HPDE6-E6E7 (cell line): ENCODE measurements at regions not wholly inside any gene's neighbourhood (a gene's known extent, or its start where the extent isn't known, plus 50 kb on each side); places are given as distances from the start of the nearest gene placed in this dataset.
"Not testable (repeated sequence)": the region's sequence is repeated elsewhere in the genome, so short reads cannot be mapped to it uniquely, and the experiment has no call there.

Experiments used
- DNase-seq: peaks from one replicate; pipeline ENCODE4 v3.0.0; 2011; ENCODE audit warnings: missing footprints; ENCODE audit errors: extremely low spot score

DNA sequence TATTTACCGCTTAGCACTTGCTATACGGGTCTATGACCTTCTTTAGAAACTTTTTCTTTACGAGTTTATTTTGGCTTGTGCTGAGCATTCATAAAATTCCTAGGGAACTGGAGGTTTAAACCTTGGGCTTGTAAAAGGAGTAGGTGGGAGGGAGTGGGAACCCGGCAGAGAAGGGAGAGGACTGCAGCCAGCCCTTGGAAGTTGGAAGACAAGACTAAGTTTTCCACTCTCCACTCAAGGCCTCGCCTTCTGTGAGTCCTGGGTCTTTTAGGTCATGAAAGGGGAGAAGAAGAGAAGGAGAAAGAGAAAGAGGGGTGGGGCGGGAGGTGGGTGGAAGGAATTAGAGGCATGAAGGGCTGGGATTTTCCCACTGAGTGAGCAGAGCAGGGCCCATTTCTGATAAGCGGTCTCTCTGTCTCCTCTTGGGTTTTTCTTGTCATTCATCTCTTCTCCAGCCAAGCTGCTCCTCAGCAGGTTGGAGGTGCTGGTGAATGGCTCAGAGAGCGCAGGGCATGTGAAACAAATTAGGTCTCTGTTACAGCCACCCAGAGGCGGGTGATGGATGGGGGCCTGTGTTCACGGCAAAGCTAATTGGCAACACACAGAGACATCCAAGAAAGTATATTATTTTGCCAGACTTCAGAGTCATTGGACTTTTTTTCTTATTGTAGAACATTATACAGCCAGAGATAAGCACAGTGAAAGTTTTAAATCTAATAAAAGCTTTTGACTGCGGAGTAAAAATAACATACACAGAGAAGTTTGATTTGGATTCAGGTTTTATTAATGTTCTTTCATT is 247.3 kb downstream of the FOXD2 start:
- no peak for DNase-seq

DNA sequence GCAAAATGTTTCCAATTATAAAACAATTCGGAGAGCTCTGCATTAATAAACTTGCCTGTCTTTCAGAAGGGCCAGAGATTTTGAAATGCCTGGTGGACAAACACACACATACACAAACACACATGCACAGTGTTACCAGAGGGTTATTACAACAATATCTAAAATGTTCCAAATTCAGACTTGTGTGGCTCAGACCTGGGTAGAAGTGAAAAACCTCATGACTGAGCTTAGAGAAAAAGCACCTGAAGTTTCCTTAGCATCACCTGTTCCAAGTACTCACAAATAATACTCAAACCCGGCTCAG is 247.9 kb downstream of the FOXD2 start:
- DNase-seq: no peak

DNA sequence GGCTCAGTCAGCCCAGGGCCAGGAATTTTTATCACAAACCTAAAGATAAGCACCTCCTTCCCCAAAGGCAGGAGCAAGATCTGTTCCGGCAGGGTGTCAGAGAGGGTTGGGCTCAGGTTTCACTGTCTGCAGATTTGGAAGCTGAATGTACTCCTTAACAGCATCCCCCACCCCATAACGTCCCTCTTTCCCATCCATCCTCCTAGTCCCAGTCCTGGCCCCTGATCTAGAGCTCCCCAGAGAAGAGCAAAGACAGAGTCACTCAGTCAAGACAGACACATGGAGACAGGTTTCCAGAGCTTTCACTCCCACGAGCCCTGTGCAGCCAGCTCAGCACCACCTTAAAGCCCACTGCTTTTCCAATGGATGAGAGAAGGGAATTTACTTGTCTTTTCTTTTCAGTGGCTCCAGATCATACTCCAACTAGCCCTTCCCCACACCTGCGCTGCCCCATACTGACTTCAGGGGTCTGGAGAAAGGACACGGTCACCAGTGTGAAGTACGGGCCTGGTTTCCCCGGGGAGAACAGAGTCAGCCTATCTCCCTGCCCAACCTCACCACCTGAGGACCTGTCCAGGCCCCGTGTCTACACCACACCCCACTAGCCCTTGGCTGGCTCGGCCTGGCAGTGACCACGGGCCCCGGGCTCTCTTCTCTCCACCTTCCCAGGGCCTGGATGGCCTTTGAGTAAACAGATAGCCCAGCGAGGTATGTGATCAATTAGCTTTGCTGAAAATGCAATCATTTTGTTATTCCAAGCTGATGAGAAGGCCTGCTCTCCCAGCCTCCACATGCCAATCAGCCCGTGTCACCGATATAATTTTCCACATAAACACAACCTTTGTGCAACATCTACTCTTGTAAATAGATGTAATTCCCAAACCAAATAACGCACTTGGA is 249.1 kb downstream of the FOXD2 start:
- no peak for DNase-seq

DNA sequence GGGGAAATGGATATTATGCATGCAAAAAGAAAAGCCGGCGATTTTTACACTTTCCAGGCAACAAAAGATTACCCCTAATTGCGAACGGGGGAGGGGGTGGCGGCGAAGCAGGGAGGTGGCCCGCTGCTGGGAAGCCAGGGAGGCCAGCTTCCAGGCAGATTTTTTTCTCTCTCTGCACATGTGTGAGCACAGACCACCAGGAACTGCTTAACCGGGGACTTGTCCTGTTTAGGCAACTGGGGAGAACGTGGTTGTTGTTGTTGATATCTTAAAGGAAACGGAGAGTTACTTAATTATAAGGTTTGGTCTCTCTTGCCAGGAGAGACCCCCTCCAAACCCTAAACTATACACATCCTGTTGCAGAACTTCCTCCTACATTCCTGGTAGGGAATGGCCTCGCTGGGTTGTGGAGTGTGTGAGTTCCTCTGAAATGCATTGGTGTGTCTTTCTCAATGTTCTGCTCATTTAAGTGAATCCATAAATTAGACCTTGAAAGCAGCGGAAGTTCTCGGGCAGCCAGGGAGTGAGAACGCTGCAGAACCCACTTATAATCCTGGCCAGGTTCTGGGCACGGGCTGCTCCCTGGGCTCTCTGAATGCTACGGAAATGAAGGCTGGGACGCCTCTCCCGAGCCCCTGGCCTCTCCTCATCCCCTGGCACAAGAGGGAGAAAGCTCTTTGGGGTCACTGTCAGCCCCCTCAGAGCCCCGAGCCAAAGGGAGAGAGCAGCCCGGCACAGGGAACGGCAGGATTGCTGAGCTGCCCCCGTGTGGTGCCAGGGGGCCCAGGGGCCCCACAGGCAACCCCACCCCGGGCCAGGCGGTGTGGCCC is 250.0 kb downstream of the FOXD2 start:
- no peak for DNase-seq

DNA sequence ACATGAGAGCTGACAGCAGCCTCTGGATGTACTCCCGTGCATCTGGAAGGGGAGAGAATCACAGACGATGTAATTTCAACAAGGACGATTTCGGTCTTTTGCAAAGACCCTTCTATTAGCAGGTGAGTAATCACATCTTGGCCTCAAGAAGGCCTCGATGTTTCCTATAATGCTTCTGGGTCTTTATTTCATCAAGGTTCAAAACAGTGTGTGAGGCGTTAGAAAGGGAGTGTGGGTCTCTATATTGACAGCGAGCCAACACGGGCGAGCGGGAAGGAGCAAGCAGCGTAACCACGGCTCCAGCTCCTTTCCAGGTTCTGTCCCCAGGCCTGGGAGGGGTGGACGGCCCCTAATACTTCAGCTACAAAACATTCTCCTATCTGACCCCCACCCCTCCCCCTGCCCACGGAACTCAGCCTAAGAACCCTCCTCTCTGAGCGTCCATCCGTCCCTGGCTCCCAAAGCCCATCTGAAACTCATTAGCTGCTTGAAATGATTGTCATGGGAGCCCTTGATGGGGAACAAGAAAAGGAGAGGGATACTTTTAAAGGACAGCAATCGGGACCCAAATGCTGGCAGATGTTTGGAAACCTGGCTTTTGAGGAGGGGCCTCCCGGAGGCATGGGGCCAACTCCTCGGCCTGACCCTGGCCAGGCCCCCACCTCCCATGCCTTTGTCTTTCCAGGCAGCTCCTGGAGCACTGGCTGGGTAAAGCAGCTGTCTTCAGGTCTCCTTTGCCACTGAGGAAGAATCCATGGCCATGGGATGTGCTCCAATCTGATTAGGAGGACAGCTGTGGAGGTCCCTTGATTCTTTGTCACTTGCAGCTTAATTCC is 250.8 kb downstream of the FOXD2 start:
- no peak for DNase-seq

DNA sequence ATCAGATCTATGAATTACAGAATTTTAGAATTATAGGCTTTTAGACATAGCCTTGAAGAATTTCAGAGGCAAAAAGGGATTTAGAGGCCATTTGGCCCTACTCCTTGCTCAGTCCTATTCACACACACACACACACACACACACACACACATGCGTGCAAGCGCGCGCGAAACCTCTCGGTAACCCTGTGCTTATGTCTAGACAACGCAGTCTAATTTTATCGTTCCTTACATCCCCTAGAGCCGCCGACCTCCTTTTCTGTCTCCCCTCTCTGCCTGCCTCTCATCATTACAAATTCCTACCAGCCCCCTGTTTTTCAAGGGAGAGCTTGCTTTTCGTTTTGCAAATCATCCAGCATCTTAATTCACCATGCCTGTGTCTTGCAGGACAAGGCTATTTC is 252.1 kb downstream of the FOXD2 start:
- DNase-seq: no peak

DNA sequence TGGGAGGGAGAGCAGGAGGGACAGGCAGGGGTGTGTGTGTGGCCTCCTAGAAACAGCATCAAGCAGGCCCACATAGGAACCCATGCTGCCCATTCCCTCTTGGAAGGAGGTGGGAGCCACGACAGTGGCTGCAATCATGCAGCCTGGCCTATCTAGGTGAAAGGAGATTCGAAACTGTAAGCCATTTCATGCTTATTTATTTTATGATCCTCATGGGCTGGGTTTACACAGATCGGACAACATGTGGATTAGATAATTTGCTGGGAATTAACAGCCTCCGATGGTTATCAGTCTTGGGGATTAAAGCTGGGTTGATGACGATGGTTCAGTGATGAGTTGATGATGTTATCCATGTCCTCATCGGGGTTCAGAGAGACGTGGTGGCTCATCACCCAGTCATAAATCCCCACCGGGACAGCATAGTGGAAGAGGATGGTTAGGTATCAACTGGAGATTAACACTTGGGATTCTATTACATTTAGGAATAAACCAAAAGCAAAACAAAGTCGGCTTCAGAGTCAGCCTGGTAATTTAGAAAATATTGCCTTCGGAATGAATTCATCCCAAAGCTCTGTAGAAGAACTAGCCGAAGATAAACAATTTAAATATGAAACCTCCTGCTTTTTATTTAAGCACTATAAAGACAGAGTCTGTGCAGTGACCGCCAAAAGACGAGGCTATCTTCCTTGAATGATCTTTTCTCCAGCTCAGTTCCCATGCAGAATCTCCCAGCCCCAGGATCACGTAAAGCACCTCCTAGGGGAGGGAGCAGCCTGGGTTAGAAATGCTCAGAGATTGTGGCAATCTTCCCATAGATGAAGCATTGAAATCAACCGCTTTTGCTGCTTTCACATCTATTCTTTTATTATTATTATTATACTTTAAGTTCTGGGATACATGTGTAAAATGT is 252.8 kb downstream of the FOXD2 start:
- no peak for DNase-seq

DNA sequence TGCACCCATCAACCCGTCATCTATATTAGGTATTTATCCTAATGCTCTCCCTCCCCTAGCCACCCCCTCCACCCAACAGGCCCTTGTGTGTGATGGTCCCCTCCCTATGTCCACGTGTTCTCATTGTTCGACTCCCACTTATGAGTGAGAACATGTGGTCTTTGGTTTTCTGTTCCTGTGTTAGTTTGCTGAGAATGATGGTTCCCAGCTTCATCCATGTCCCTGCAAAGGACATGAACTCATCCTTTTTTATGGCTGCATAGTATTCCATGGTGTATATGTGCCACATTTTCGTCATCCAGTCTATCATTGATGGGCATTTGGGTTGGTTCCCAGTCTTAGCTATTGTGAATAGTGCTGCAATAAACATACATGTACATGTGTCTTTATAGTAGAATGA is 253.4 kb downstream of the FOXD2 start:
- DNase-seq: not testable (repeated sequence)

DNA sequence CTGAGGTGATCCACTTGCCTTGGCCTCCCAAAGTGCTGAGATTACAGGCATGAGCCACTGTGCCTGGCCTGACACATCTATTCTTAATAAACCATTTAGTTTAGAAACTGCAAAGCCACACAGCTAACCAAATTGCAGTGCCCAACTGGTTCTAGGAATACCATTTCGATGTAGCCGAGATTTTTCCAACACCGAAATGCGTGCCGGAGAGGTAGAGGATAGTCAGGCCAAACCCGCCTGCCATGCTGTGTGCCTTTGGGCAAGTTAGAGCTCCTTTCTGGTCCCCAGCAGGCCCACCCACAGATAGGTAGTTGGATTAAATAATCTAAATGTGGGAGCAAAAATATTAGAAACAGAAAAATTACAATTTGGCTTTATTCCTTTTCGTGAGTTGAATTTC is 254.4 kb downstream of the FOXD2 start:
- no peak for DNase-seq

DNA sequence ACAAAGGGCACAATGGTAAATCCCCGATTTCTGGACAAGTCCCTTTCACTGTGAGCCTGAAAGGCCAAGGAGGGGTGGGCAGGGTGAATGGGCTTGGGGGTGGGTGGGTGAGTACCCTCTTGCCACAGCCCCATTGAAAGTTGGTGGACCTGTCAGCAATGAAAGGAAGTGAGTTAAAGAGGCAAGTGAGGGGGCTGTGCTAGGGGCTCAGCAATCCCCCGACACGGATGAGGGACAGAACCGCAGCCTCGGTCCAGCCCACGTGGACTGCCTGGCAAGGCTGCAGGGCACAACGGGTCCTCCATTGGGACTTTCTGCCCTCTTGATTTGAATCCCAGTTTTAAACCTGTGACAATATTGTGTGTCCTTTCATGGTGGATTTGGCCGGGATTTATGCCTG is 255.3 kb downstream of the FOXD2 start:
- no peak for DNase-seq

DNA sequence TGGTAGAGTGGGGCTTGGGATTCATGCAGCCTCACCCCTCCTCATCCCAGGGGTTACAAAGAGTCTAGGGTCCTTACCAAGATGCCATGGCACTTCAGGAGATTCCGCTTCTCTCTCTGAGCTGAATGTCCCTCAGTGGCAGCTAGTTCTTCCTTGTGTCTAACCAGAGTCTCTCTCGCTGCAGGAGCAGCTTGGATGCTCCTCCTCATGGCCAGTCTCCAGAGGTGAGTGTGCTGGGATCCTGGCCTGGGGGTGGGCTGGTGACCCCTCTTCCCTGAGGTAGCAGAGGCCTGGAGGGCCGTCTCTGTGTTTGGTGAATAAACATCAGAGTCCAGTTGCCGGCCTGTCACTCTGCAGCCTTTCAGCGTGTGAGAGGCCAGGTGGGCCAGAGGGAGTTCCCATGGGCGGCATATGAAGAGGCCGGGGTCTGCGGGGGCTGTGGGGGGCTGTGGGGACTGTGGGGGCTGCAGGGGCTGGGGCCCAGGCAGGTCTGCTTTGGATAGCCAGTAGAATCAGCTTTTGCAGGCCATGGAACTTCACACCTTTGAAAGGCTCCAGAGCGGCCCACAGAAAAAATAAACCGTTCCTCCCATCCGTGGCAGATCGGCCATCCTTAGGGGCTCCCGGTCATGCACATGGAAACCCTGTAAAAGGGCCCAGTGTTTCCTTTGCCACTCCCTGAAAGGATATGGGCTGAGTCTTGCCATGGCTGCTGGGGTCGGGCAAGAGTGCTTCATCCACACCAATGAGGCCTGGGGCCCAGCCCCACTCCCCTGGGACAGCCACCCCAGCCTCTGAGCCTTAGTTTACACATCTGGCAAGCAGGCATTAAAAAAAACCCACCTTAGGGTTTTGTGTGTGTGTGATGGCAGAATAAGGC is 256.4 kb downstream of the FOXD2 start:
- DNase-seq: no peak

DNA sequence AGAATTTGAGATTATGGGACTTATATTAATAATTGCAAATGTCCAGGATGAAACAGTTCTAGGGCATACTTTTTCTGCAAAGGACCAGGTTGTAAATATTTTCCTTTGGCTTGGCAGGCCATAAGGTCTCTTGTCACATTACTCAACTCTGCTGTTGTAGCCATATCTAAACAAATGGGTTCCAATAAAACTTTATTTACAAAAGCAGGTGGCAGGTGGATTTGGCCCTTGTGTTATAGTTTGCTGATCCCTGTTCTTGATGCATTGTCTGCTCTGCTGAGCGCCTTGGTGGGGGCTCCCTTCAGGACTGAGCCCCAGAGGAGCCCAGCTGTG is 258.5 kb downstream of the FOXD2 start:
- DNase-seq: no peak

DNA sequence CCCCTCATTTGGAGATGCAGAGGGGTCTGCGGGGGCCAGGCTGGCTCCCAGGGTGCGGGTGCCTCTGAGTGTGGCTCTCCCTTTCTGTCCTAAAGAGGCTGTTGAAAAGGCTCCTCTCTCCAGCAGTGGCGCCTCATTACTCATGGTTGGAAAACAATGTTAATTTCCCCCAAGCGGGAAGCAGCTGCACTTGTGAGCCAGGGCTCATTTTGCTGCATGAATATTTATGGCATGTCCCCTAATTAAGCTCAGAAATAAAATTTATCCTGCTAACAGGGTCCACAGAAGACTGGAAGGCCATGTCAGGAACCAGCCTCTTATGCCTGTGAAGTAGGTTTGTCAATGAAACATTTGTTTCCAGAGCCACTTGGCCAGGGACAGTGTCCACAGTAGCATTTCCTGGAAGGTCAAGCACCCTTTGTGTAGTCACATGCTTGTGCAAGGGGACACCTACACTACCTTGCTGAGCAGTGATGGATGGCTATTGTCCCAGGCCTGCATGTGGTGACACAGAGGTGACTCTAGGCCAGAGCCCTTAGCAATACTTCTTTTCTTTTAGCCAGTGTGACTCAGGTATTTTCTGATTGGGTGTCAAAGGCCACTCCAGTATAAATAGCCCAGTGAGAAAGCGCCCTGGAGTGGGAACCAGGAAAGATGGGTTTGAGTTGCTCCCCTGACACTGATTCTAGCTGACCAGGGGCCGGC is 259.0 kb downstream of the FOXD2 start:
- DNase-seq: no peak

DNA sequence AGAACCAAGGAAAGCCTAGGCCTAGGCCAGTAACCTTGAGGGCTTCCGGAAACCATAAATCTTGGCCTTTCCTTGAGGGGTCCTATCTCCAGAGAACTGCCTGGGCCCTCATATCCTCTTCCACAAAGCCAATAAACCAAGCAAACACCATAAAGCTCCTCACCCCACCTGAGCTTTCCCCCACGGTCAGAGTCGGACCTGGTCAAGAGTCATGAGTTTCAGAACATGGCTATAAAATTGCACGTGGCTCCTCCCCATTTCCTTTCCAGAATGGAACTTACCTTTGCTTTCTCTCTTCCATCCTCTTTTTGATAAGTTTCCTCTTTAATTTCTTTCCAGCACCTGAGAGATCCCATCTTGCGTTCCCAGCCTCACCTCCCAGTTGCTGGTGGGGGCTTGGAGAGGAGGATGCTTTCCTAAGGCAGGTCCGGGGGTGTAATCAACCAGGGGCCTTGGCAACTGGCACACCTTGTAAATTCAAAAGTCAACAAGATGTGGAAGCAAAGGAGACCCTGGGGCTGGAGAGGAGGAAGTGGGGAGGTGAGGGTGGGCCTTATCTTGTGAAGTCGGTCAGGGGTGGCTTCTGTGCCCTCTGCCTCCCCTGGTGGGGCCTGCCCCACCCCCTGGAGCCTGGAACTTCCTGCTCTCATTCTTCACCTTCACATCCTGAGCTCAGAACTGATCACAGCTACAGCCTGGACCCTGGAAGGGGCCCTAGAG is 259.9 kb downstream of the FOXD2 start:
- no peak for DNase-seq

DNA sequence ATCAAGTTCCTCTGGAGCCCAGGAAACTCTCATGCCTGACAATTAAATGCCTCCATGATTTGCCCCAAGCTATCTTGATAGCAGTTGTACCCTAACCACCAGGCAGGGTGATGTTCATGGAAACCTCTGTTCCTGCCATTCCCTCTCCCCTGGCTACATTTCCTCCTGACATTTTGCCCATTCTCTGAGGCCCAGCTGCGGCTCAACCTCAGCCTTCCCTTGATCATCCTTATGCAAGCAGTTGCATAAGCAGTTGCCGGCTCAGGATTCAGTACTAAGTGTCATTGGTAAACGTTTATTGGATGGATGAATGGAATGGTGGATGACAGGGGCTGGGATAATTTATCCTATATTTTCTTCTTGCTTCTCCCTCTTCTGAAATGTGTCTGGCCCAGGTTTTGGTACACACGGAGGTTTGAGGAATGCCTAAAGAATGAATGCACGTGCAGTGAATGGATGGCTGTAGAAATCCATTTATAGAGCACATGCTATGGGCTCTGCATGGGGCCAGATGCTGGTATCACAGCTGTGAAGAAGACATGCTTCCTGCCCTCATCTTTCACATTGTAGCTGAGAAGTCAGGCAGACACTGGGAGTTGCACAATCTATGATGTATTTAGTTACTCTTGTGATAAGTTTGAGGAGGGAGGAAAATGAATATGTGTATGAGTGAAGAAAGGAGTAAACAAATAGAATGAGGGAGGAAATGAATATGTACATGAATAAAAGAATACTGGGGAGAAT is 261.8 kb downstream of the FOXD2 start:
- DNase-seq: no peak

DNA sequence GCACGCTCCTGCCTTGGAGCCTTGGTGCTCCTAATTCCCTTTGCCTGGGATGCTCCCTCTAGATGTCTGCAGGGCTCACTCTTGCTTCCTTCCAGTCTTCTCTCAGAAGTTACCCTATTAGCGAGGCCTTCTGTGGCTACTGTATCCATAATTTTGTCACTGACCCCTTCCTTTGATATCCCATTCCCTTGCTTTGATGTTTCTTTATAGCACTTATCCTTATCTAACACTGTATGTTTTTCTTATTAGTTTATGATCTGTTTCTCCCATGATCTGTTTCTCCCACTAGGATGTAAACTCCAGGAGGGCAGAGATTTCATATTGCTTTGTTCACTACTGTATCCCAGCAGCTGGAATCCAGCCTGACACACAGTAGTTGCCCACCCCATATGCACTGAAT is 263.4 kb downstream of the FOXD2 start:
- DNase-seq: no peak

DNA sequence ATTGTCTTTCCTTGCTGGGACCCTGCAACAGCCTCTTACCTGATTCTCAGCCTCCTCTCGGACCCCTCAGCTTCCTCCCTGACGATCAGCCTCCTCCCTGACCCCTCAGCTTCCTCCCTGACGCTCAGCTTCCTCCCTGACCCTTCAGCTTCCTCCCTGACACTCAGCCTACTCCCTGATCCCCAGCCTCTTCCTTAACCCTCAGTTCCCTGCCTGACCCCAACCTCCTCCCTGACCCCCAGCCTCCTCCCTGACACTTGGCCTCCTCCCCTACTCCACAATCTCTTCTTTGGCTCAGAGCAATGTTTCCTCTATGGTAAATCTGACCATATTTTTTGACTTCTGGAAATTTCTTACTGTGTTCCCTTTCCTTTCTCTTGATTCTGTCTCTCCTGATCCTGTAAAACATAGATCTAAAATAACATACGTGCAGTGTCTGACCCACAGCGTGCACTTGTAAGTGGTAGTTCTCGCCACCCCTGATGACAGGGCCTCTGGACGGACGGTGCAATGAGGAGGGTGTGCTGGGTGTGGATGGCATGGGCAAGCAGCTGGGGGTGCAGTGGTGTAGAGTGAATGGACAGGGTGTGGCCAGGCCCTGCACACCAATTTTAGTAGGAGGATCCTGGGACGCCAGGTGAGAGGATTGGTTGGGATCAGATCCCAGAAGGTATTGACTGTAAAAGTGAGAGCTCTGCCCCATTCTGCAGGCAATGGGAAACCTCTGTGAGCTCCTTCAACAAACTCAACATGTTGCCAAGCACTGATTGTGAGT is 264.1 kb downstream of the FOXD2 start:
- DNase-seq: no peak
